Loucy (cell line): ENCODE measurements at regions not wholly inside any gene's neighbourhood (a gene's known extent, or its start where the extent isn't known, plus 50 kb on each side); places are given as distances from the start of the nearest gene placed in this dataset.

ENCODE experiments used
- H2AFZ ChIP-seq: fragments of 200-600 bp; sonication (generic); 2 replicates; pipeline ENCODE4 v1.6.0; 2016; ENCODE audit warnings: antibody characterized with exemption, mild to moderate bottlenecking, low read length, moderate library complexity
- H3F3A ChIP-seq: fragments of 200-600 bp; 2 replicates; pipeline ENCODE4 v1.6.0; 2016; ENCODE audit warnings: antibody characterized with exemption, low read depth, mild to moderate bottlenecking
- H3K27me3 ChIP-seq: fragments of 200-600 bp; sonication (generic); 2 replicates; pipeline ENCODE4 v1.6.1; 2014; ENCODE audit warnings: low read length, mild to moderate bottlenecking; ENCODE audit not compliant: insufficient read depth, poor library complexity, severe bottlenecking
- H3K36me3 ChIP-seq: fragments of 200-600 bp; sonication (generic); 2 replicates; pipeline ENCODE4 v1.6.1; 2016; ENCODE audit warnings: low read length; ENCODE audit not compliant: insufficient read depth
- H3K4me1 ChIP-seq: fragments of 200-600 bp; sonication (generic); 2 replicates; pipeline ENCODE4 v1.5.1; 2014; ENCODE audit warnings: low read length, mild to moderate bottlenecking; ENCODE audit not compliant: insufficient read depth, poor library complexity, severe bottlenecking
- H3K4me2 ChIP-seq: fragments of 200-600 bp; sonication (generic); 2 replicates; pipeline ENCODE4 v1.6.0; 2014; ENCODE audit warnings: antibody characterized with exemption, low read length, low read depth, mild to moderate bottlenecking; ENCODE audit not compliant: poor library complexity, severe bottlenecking
- H3K4me3 ChIP-seq: fragments of 200-600 bp; sonication (generic); 2 replicates; pipeline ENCODE4 v1.5.1; 2014; ENCODE audit warnings: low read length, mild to moderate bottlenecking, mixed read lengths; ENCODE audit not compliant: poor library complexity, severe bottlenecking
- H3K79me2 ChIP-seq: fragments of 200-600 bp; sonication (generic); 2 replicates; pipeline ENCODE4 v1.6.1; 2014; ENCODE audit warnings: low read length; ENCODE audit not compliant: insufficient read depth
- H3K9ac ChIP-seq: fragments of 200-600 bp; sonication (generic); 2 replicates; pipeline ENCODE4 v1.6.0; 2014; ENCODE audit warnings: mild to moderate bottlenecking, low read depth, low read length, moderate library complexity; ENCODE audit not compliant: poor library complexity, severe bottlenecking
- H3K9me2 ChIP-seq: fragments of 200-600 bp; sonication (generic); replicated peaks from 2 replicates; pipeline ENCODE4 v1.6.1; 2016; ENCODE audit warnings: low read depth, low read length, mixed read lengths
- H3K9me3 ChIP-seq: fragments of 200-600 bp; sonication (generic); 2 replicates; pipeline ENCODE4 v1.6.1; 2014; ENCODE audit warnings: mild to moderate bottlenecking, antibody characterized with exemption, low read length, low read depth; ENCODE audit not compliant: insufficient read depth
- H4K20me1 ChIP-seq: fragments of 200-600 bp; sonication (generic); 2 replicates; pipeline ENCODE4 v1.6.0; 2014; ENCODE audit warnings: antibody characterized with exemption, low read length, mild to moderate bottlenecking; ENCODE audit not compliant: insufficient read depth, poor library complexity, severe bottlenecking
- EZH2phosphoT487 ChIP-seq: fragments of 200-600 bp; IDR thresholded peaks from 2 replicates; pipeline ENCODE4 v1.6.1; 2018; ENCODE audit warnings: antibody characterized with exemption, mild to moderate bottlenecking, moderate library complexity, borderline replicate concordance
- TF ChIP-seq, protein P1 (sequence below): fragments of 200-600 bp; sonication (generic); conservative IDR thresholded peaks from 2 replicates; pipeline ENCODE4 v1.5.1; 2014; ENCODE audit warnings: mild to moderate bottlenecking, antibody characterized with exemption, low read length

- Histone ChIP-seq H4K20me1 (no peaks in the 10 kb centered on the region), H3F3A (no peaks in the 10 kb centered on the region), H3K27me3 (no peaks in the 10 kb centered on the region), H3K9me2 (no peaks in the 10 kb centered on the region), H3K4me1 (no peaks in the 10 kb centered on the region), H3K79me2 (no peaks in the 10 kb centered on the region), H3K36me3 (no peaks in the 10 kb centered on the region), H3K9me3 (no peaks in the 10 kb centered on the region), H3K4me3 (no peak overlapping the region), H3K4me2 (no peak overlapping the region), H2AFZ (no peak overlapping the region), H3K9ac (no peak overlapping the region)
- TF ChIP-seq, protein P1, sequence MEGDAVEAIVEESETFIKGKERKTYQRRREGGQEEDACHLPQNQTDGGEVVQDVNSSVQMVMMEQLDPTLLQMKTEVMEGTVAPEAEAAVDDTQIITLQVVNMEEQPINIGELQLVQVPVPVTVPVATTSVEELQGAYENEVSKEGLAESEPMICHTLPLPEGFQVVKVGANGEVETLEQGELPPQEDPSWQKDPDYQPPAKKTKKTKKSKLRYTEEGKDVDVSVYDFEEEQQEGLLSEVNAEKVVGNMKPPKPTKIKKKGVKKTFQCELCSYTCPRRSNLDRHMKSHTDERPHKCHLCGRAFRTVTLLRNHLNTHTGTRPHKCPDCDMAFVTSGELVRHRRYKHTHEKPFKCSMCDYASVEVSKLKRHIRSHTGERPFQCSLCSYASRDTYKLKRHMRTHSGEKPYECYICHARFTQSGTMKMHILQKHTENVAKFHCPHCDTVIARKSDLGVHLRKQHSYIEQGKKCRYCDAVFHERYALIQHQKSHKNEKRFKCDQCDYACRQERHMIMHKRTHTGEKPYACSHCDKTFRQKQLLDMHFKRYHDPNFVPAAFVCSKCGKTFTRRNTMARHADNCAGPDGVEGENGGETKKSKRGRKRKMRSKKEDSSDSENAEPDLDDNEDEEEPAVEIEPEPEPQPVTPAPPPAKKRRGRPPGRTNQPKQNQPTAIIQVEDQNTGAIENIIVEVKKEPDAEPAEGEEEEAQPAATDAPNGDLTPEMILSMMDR = no peak
- TF ChIP-seq EZH2phosphoT487 = no peak
Measured at GRCh38 chr6:115666997-115667396, 393.7 kb downstream of the FRK start.

DNA sequence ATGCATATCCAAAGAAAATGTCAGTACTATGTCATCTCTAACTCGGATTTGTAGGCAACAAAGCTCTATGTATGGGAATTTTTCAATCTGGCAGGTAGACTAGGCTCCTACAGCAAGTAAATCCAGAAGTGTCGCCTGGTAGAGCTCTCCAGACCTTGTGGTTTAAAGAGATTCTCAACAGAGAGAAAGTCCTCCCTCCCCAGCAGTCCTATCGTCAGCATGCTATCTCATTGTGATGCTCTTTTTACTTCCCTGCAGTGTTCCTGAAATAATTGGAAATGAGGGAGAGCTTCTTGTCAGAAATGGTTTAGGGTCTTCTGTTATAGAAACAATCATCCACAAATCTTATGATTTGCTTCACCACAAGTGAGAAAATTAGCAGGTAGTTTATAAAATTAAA lies 395.4 kb downstream of the FRK start:
- H3K79me2 ChIP-seq = no peaks in the 10 kb centered on the region
- H3F3A ChIP-seq = no peaks in the 10 kb centered on the region
- H3K4me3 ChIP-seq = no peak overlapping the region
- no peaks in the 10 kb centered on the region for H3K27me3 ChIP-seq
- no peak overlapping the region for H3K4me2 ChIP-seq
- H3K9me2 ChIP-seq = no peaks in the 10 kb centered on the region
- no peak overlapping the region for H3K9ac ChIP-seq
- TF ChIP-seq EZH2phosphoT487 = no peak
- TF ChIP-seq, protein P1 = no peak
- no peaks in the 10 kb centered on the region for H3K9me3 ChIP-seq
- no peaks in the 10 kb centered on the region for H3K4me1 ChIP-seq
- H4K20me1 ChIP-seq = no peaks in the 10 kb centered on the region
- no peak overlapping the region for H2AFZ ChIP-seq
- H3K36me3 ChIP-seq = no peaks in the 10 kb centered on the region

- no peak overlapping the region for H3K9ac ChIP-seq
- H3K9me3 ChIP-seq = no peaks in the 10 kb centered on the region
- no peaks in the 10 kb centered on the region for H3F3A ChIP-seq
- no peak overlapping the region for H3K4me3 ChIP-seq
- H3K79me2 ChIP-seq = no peaks in the 10 kb centered on the region
- no peak overlapping the region for H2AFZ ChIP-seq
- no peaks in the 10 kb centered on the region for H4K20me1 ChIP-seq
- no peaks in the 10 kb centered on the region for H3K9me2 ChIP-seq
- no peaks in the 10 kb centered on the region for H3K36me3 ChIP-seq
- no peaks in the 10 kb centered on the region for H3K4me1 ChIP-seq
- no peak overlapping the region for H3K4me2 ChIP-seq
- TF ChIP-seq EZH2phosphoT487 = no peak
- TF ChIP-seq, protein P1 = no peak
- no peaks in the 10 kb centered on the region for H3K27me3 ChIP-seq
Measured at GRCh38 chr6:115663681-115664080, 397.0 kb downstream of the FRK start.
